Peyer's patch (tissue), 4 donors: ENCODE measurements at regions not wholly inside any gene's neighbourhood (a gene's known extent, or its start where the extent isn't known, plus 50 kb on each side); places are given as distances from the start of the nearest gene placed in this dataset.
"Not testable (repeated sequence)": the region's sequence is repeated elsewhere in the genome, so short reads cannot be mapped to it uniquely, and the experiment has no call there.

Source experiments
- DNase-seq, 3 donors: peaks; one replicate each; pipeline ENCODE4 v3.0.0-alpha.2; 2017 to 2019
- H3K27ac ChIP-seq, 4 donors: fragments of 200-600 bp; sonication (generic); one replicate each; pipeline ENCODE4 v1.5.1; 2016 to 2019
- H3K27me3 ChIP-seq, 2 donors: fragments of 200-600 bp; sonication (generic); one replicate each; pipeline ENCODE4 v1.5.1; 2019
- H3K36me3 ChIP-seq, 3 donors: fragments of 200-600 bp; sonication (generic); one replicate each; pipeline ENCODE4 v1.5.1; 2016 to 2019
- H3K4me1 ChIP-seq, 4 donors: fragments of 200-600 bp; sonication (generic); one replicate each; pipeline ENCODE4 v1.5.1; 2016 to 2019
- H3K4me3 ChIP-seq, 4 donors: fragments of 200-600 bp; sonication (generic); 1 replicate in 3 of 4; 2 replicates in 1 of 4; pipeline ENCODE4 v1.5.1; 2016 to 2019; ENCODE audit warnings: mild to moderate bottlenecking in 1 of 4
- H3K9me3 ChIP-seq, 4 donors: fragments of 200-600 bp; sonication (generic); one replicate each; pipeline ENCODE4 v1.5.1; 2016 to 2019; ENCODE audit warnings: mild to moderate bottlenecking in 1 of 4
- POLR2A ChIP-seq, 2 donors: fragments of 450-650 bp; IDR thresholded peaks; one replicate each; pipeline ENCODE4 v1.5.1; 2017; ENCODE audit warnings: antibody characterized with exemption in 2 of 2, mild to moderate bottlenecking in 2 of 2, moderate library complexity in 2 of 2
- TF ChIP-seq, protein P1 (sequence below), 6 experiments: fragments of 450-650 bp in 4 of 6; fragments of 200-600 bp in 2 of 6; sonication (generic) in 1 of 6; IDR thresholded peaks; one replicate each; pipeline ENCODE4 v1.5.1; 2017 to 2019; ENCODE audit warnings: antibody characterized with exemption in 6 of 6, mild to moderate bottlenecking in 3 of 6, moderate library complexity in 1 of 6

DNA sequence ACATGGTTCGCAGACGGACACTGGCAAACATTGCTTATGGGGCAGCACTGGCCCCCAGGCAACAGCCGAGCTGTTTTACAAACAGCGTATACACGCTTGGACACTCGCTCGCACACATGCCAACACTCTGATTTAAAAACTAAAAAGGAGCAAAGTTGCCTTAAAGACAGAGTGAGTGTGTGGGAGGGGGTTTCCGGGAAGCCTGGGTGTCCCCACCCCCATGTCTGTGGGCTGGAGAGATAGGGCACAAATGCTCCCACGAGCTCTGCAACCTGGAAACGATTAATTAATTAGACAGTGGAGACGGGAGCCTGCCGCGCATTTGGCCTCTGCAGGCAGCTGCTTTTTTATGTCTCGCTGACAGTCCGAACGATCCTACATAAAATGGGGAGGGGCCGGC lies 107.9 kb upstream of the ZNF469 start:
- Histone ChIP-seq H3K27ac (no peak overlapping the region), H3K36me3 (no peaks in the 10 kb centered on the region), H3K9me3 (no peaks in the 10 kb centered on the region), H3K27me3 (no peaks in the 10 kb centered on the region), H3K4me1 (no peaks in the 10 kb centered on the region), H3K4me3 (no peak overlapping the region)
- TF ChIP-seq, protein P1, sequence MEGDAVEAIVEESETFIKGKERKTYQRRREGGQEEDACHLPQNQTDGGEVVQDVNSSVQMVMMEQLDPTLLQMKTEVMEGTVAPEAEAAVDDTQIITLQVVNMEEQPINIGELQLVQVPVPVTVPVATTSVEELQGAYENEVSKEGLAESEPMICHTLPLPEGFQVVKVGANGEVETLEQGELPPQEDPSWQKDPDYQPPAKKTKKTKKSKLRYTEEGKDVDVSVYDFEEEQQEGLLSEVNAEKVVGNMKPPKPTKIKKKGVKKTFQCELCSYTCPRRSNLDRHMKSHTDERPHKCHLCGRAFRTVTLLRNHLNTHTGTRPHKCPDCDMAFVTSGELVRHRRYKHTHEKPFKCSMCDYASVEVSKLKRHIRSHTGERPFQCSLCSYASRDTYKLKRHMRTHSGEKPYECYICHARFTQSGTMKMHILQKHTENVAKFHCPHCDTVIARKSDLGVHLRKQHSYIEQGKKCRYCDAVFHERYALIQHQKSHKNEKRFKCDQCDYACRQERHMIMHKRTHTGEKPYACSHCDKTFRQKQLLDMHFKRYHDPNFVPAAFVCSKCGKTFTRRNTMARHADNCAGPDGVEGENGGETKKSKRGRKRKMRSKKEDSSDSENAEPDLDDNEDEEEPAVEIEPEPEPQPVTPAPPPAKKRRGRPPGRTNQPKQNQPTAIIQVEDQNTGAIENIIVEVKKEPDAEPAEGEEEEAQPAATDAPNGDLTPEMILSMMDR (IDR thresholded peaks at IDR 0.05), result no peak
- TF ChIP-seq POLR2A (IDR thresholded peaks at IDR 0.05), result no peak
- peak in 1 of 3 donors; percentile 29 for DNase-seq

DNA sequence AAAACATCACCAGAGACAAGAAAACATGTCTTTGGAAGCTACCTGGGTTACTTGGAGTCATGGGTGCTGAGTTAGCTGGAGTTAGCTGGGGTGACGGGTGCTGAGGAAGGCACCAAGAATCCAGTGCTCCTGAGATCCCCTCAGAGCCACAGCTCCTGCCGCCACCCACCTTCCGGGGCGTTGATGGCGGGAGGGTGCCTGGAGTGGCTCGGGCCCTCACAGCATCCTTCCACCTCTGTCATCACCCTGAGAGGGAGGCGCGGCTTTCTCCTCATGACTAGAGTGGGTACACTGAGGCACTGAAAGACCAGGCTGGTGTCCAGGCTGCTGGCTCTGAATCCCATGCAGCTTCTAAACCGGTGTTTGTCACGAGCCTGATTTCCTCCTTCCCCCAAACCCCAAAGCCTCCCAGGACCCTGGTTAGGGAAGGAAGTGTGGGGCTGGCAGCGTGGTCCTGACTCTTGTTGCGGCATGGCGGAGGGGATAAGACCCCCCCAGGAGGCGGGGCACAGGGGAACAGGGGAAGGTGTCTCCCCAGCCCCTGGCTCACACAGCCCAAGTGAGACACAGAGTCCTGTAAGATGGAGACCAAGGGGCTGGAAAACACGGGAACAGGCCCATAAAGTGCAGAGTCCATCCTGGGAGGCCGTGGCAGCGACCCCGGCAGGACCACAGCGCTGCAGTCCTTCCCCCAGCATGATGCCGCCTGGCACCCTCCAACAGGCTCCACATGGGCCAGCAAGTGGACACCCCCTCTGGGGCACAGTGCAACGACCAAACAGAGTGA lies 107.2 kb upstream of the ZNF469 start:
- not testable (repeated sequence) for H3K27me3 ChIP-seq, H3K4me3 ChIP-seq, H3K27ac ChIP-seq, H3K9me3 ChIP-seq, H3K4me1 ChIP-seq, H3K36me3 ChIP-seq
- DNase-seq, result peak in 2 of 3 donors; percentile 21 to 25

DNA sequence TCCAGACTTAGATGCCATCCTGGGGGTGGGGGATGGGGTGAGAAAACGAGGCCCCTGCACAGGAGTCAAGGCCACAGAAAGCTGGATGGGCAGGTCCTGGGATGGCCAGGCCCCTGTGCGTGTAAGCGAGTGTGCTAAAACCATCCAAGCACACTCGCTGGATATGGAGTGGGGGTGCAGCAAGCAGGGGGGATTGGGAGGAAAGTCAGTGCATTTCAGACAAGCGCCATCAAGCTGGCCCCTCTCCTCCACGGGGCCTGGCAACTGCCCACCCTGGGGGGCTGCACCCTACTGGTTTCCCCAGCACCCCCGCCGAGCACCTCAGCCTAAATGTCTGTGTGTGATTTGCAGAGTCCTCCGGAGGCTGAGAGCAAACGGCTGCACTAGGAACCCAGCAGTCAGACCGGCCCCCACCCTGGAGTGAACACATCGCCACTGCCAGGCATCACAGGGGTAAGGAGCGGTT lies 106.6 kb upstream of the ZNF469 start:
- DNase-seq, result peak in 2 of 3 donors; percentile 18 to 27

DNA sequence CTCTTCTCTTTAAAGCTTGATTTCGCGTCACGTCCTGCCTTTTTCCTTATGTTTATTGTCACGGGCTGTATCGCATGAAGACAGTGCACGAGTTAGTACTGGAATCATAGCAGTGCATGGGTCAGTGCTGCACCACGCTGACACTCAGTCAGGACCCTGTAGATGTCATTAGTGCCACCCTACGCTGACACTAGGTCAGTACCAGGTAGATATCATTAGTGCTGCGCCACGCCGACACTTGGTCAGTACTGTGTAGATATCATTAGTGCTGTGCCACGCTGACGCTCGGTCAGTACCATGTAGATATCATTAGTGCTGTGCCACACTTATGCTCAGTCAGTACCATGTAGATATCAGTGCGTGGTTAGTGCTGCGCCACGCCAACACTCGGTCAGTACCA lies 106.2 kb upstream of the ZNF469 start:
- Histone ChIP-seq H3K36me3 (no peaks in the 10 kb centered on the region), H3K27ac (no peak overlapping the region), H3K9me3 (no peaks in the 10 kb centered on the region), H3K4me3 (no peak overlapping the region), H3K4me1 (no peaks in the 10 kb centered on the region), H3K27me3 (no peaks in the 10 kb centered on the region)
- DNase-seq, result peak in 2 of 3 donors; percentile 11 to 34
- TF ChIP-seq, protein P1 (IDR thresholded peaks at IDR 0.05), result no peak
- TF ChIP-seq POLR2A (IDR thresholded peaks at IDR 0.05), result no peak

More for the DNA sequence above, 106.6 kb upstream of the ZNF469 start:
- not testable (repeated sequence) for H3K9me3 ChIP-seq, H3K4me1 ChIP-seq, H3K4me3 ChIP-seq, H3K27ac ChIP-seq, H3K36me3 ChIP-seq, H3K27me3 ChIP-seq

DNA sequence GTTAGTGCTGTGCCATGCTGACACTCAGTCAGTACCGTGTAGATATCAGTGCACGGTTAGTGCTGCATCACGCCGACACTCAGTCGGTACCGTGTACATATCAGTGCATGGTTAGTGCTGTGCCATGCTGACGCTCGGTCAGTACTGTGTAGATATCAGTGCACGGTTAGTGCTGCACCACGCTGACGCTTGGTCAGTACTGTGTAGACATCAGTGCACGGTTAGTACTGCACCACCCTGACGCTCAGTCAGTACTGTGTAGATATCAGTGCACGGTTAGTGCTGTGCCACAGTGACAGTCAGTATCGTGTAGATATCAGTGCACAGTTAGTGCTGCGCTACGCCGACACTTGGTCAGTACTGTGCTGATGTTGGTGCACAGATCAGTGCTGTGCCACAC lies 102.8 kb upstream of the ZNF469 start:
- peak in 1 of 3 donors; percentile 8 for DNase-seq
- Histone ChIP-seq H3K4me1 (peaks cover 0 to 5% (median 0%) of the 10 kb centered on the region in 4 donors), H3K9me3 (no peaks in the 10 kb centered on the region), H3K36me3 (no peaks in the 10 kb centered on the region), H3K4me3 (no peak overlapping the region), H3K27me3 (no peaks in the 10 kb centered on the region), H3K27ac (no peak overlapping the region)
- TF ChIP-seq, protein P1 (IDR thresholded peaks at IDR 0.05), result no peak
- no peak for TF ChIP-seq POLR2A (IDR thresholded peaks at IDR 0.05)

DNA sequence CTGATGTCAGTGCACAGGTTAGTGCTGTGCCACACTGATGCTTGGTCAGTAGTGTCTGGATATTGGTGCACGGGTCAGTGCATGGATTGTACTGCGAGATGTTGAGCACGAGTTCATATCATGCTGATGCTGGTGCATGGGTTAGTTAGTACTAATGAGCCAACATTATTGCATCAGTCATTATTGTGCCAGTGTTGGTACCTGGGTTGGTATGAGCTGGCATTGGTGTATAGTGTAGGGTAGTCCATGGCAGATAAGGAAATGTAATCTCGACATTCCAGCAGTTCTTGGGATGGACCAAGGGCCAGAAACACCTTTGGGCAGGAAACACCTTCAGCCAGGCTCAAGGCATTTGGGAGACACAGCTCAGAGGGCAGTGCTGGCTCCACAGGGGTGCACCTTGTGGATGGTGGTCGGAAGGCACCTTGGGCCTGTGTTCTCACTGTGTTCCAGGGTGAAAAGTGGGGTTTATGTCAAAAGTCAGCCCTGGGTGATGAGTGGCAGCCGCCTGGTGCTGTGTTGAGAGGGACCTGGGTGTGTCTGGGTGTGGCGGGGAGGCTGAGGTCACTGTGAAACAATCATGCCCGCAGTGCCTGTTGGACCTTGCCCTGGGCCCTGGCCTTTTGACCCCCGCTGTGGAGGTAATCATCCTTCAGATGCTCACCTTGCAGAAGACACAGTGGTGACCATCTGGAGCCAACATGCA lies 100.7 kb upstream of the ZNF469 start:
- Histone ChIP-seq H3K27me3 (no peaks in the 10 kb centered on the region), H3K27ac (peak overlapping the region in 2 of 4 donors; percentile 37 to 74), H3K4me3 (no peak overlapping the region), H3K9me3 (peaks cover 0 to 7% (median 3%) of the 10 kb centered on the region in 4 donors), H3K36me3 (no peaks in the 10 kb centered on the region), H3K4me1 (peaks cover 0 to 5% (median 0%) of the 10 kb centered on the region in 4 donors)
- TF ChIP-seq, protein P1 (IDR thresholded peaks at IDR 0.05), result no peak
- TF ChIP-seq POLR2A (IDR thresholded peaks at IDR 0.05), result no peak
- DNase-seq, result peak in 2 of 3 donors; percentile 77 to 80
